ENCODE measurements at regions not wholly inside any gene's neighbourhood (a gene's known extent, or its start where the extent isn't known, plus 50 kb on each side); places are given as distances from the start of the nearest gene placed in this dataset.

- DNase-seq: no peak
- Histone ChIP-seq H3K36me3 (no peaks in the 10 kb centered on the region), H3K4me3 (no peak overlapping the region), H3K4me1 (no peaks in the 10 kb centered on the region), H3K27me3 (no peaks in the 10 kb centered on the region), H3K9me3 (no peaks in the 10 kb centered on the region), H3K27ac (no peak overlapping the region)
- TF ChIP-seq CTCF (IDR thresholded peaks at IDR 0.05): no peak
Observed at GRCh38 chr18:7394050-7394659, 163.3 kb downstream of the LRRC30 start.

- no peaks in the 10 kb centered on the region for H3K36me3 ChIP-seq
- no peak overlapping the region for H3K27ac ChIP-seq
- no peak for DNase-seq
- no peaks in the 10 kb centered on the region for H3K4me1 ChIP-seq
- no peaks in the 10 kb centered on the region for H3K9me3 ChIP-seq
- TF ChIP-seq CTCF (IDR thresholded peaks at IDR 0.05): no peak
- no peak for TF ChIP-seq POLR2A (IDR thresholded peaks at IDR 0.05)
- H3K27me3 ChIP-seq: no peaks in the 10 kb centered on the region
- H3K4me3 ChIP-seq: no peak overlapping the region
Observed at GRCh38 chr18:7395566-7395965, 164.7 kb downstream of the LRRC30 start.

GRCh38 chr18:7413906-7414305, 153.2 kb upstream of the PTPRM start:
- no peak overlapping the region for H3K27ac ChIP-seq
- H3K27me3 ChIP-seq: no peaks in the 10 kb centered on the region
- H3K36me3 ChIP-seq: no peaks in the 10 kb centered on the region
- no peak for DNase-seq
- no peak for TF ChIP-seq POLR2A (IDR thresholded peaks at IDR 0.05)
- TF ChIP-seq CTCF (IDR thresholded peaks at IDR 0.05): no peak
- no peaks in the 10 kb centered on the region for H3K4me1 ChIP-seq
- no peak overlapping the region for H3K4me3 ChIP-seq
- no peaks in the 10 kb centered on the region for H3K9me3 ChIP-seq

- Histone ChIP-seq H3K36me3 (no peaks in the 10 kb centered on the region), H3K27ac (no peak overlapping the region), H3K9me3 (no peaks in the 10 kb centered on the region), H3K4me3 (no peak overlapping the region), H3K27me3 (no peaks in the 10 kb centered on the region), H3K4me1 (no peaks in the 10 kb centered on the region)
- no peak for DNase-seq
- no peak for TF ChIP-seq CTCF (IDR thresholded peaks at IDR 0.05)
- TF ChIP-seq POLR2A (IDR thresholded peaks at IDR 0.05): no peak
Observed at GRCh38 chr18:7414459-7414858, 152.7 kb upstream of the PTPRM start.

- TF ChIP-seq CTCF (IDR thresholded peaks at IDR 0.05): no peak
- H3K36me3 ChIP-seq: no peaks in the 10 kb centered on the region
- no peak for DNase-seq
- no peaks in the 10 kb centered on the region for H3K4me1 ChIP-seq
- H3K27me3 ChIP-seq: no peaks in the 10 kb centered on the region
- no peaks in the 10 kb centered on the region for H3K9me3 ChIP-seq
- no peak overlapping the region for H3K4me3 ChIP-seq
- no peak overlapping the region for H3K27ac ChIP-seq
Observed at GRCh38 chr18:7415081-7415894, 151.8 kb upstream of the PTPRM start.

Data from Peyer's patch (tissue), 4 donors.